K562 (cell line): ENCODE measurements at regions not wholly inside any gene's neighbourhood (a gene's known extent, or its start where the extent isn't known, plus 50 kb on each side); places are given as distances from the start of the nearest gene placed in this dataset.

Experiments used
- ATAC-seq: fragments of 200-7000 bp; cut with Tn5 transposase; 3 replicates; pipeline ENCODE4 v1.9.1; 2020; ENCODE audit warnings: moderate library complexity
- BruUV-seq: library from RNA; stranded (reverse); fragments of 400-500 nt; replicated peaks from 2 replicates; lab custom pipeline; 2021; lab: Mats Ljungman, UMichigan
- CTCF ChIA-PET: fragments of 300-600 bp; formaldehyde crosslinking; extraction: SDS; loops from one replicate; lab custom pipeline; 2021; ENCODE audit warnings: low intra/inter-chr PET ratio; lab: Yijun Ruan, JAX
- POLR2A ChIA-PET: fragments of 300-600, 350-650 bp; sonication (Branson Sonifier 250); formaldehyde crosslinking; extraction: SDS; loops from one replicate; lab custom pipeline; 2021; ENCODE audit warnings: antibody characterized with exemption, inconsistent platforms; lab: Yijun Ruan, JAX
- DNase-seq, 4 experiments: peaks; one replicate each; pipeline versions ENCODE4 v3.0.0 to v3.0.0-alpha.2; 2011 to 2018; ENCODE audit warnings: low spot score in 3 of 4, mixed read lengths in 3 of 4; ENCODE audit errors: extremely low read depth in 1 of 4
- FAIRE-seq: peaks from 2 replicates; lab custom pipeline; 2011; peaks lifted over from hg19 to GRCh38; lab: Jason Lieb, UNC
- H2AFZ ChIP-seq: 2 replicates; pipeline ENCODE4 v1.6.0; 2011; ENCODE audit warnings: low read depth, low read length, control low read depth, inconsistent platforms
- H3K27ac ChIP-seq: fragments of 200-600 bp; 3 replicates; pipeline ENCODE4 v1.8.0; 2011; ENCODE audit warnings: low read depth, mild to moderate bottlenecking, control low read depth, inconsistent platforms, low read length, moderate library complexity, mixed read lengths; ENCODE audit errors: extremely low read depth
- H3K27me3 ChIP-seq, 2 experiments: fragments of 300-600 bp in 1 of 2; 2 replicates in 1 of 2; 3 replicates in 1 of 2; pipeline versions ENCODE4 v1.6.0 to v1.8.0; 2011; ENCODE audit warnings: inconsistent platforms in 2 of 2, low read length in 2 of 2, mild to moderate bottlenecking in 1 of 2, mixed read lengths in 1 of 2, moderate library complexity in 1 of 2; ENCODE audit not compliant: control insufficient read depth in 2 of 2, insufficient read depth in 2 of 2
- H3K36me3 ChIP-seq: fragments of 300-600 bp; 3 replicates; pipeline ENCODE4 v1.8.0; 2011; ENCODE audit warnings: mild to moderate bottlenecking, low read length, inconsistent platforms; ENCODE audit not compliant: control insufficient read depth, insufficient read depth
- H3K4me1 ChIP-seq, 2 experiments: fragments of 200-600 bp in 1 of 2; replicated peaks in 1 of 2; 2 replicates in 1 of 2; 3 replicates in 1 of 2; pipeline versions ENCODE4 v1.5.1 to v1.8.0; 2011; ENCODE audit warnings: inconsistent platforms in 2 of 2, low read length in 2 of 2, mild to moderate bottlenecking in 1 of 2, mixed read lengths in 1 of 2, moderate library complexity in 1 of 2; ENCODE audit not compliant: control insufficient read depth in 2 of 2, insufficient read depth in 2 of 2
- H3K4me2 ChIP-seq: 2 replicates; pipeline ENCODE4 v1.6.1; 2011; ENCODE audit warnings: low read length, control low read depth, inconsistent platforms, mixed read lengths; ENCODE audit not compliant: insufficient read depth
- H3K4me3 ChIP-seq: fragments of 200-600 bp; sonication (generic), shearing (Covaris generic); 2 replicates; pipeline ENCODE4 v1.5.1; 2016; ENCODE audit warnings: control low read depth, inconsistent platforms
- H3K79me2 ChIP-seq: fragments of 200-600 bp; 3 replicates; pipeline ENCODE4 v1.8.0; 2011; ENCODE audit warnings: low read length, inconsistent platforms; ENCODE audit not compliant: control insufficient read depth, insufficient read depth
- H3K9ac ChIP-seq, 2 experiments: 2 replicates each; pipeline versions ENCODE4 v1.6.0 to v1.6.1; 2011; ENCODE audit warnings: low read depth in 2 of 2, low read length in 2 of 2, control low read depth in 1 of 2, inconsistent platforms in 1 of 2, mild to moderate bottlenecking in 1 of 2, mixed read lengths in 1 of 2; ENCODE audit not compliant: insufficient read depth in 1 of 2
- H3K9me1 ChIP-seq: one replicate; pipeline ENCODE4 v1.6.0; 2011; ENCODE audit warnings: inconsistent platforms, mild to moderate bottlenecking, low read length, moderate library complexity; ENCODE audit not compliant: control insufficient read depth, insufficient read depth
- H3K9me3 ChIP-seq: replicated peaks from 2 replicates; pipeline ENCODE4 v1.5.1; 2011; ENCODE audit warnings: low read depth, low read length, inconsistent platforms; ENCODE audit not compliant: control insufficient read depth, insufficient read depth
- H4K20me1 ChIP-seq: replicated peaks from 2 replicates; pipeline ENCODE4 v1.6.1; 2011; ENCODE audit warnings: low read length, inconsistent platforms, mixed read lengths; ENCODE audit not compliant: control insufficient read depth, insufficient read depth
- EZH2 ChIP-seq: IDR thresholded peaks from 2 replicates; pipeline ENCODE4 v1.6.1; 2012; ENCODE audit warnings: low read depth, mild to moderate bottlenecking, inconsistent platforms, low read length, borderline replicate concordance
- NFIX ChIP-seq: fragments of 250-450 bp; sonication (Bioruptor Pico); IDR thresholded peaks from 2 replicates; pipeline ENCODE4 v1.4.0; 2020; ENCODE audit warnings: low read depth, mild to moderate bottlenecking, moderate library complexity
- SIRT6 ChIP-seq: IDR thresholded peaks from one replicate; pipeline ENCODE4 v1.6.1; 2012; ENCODE audit warnings: low read depth, mild to moderate bottlenecking, control low read depth, inconsistent platforms, low read length, moderate library complexity
- STAT5B ChIP-seq: fragments of 250-450 bp; sonication (Bioruptor Pico); IDR thresholded peaks from 2 replicates; pipeline ENCODE4 v1.8.0; 2021; ENCODE audit warnings: mild to moderate bottlenecking, inconsistent platforms
- SUPT5H ChIP-seq: fragments of 450-650 bp; IDR thresholded peaks from 2 replicates; pipeline ENCODE4 v1.6.1; 2016
- TCF7 ChIP-seq: sonication (generic); IDR thresholded peaks from 2 replicates; pipeline ENCODE4 v1.6.1; 2016; ENCODE audit warnings: antibody characterized with exemption, borderline replicate concordance
- ZNF12 ChIP-seq: sonication (generic); formaldehyde crosslinking; IDR thresholded peaks from 2 replicates; pipeline ENCODE4 v1.4.0; 2020; ENCODE audit warnings: mild to moderate bottlenecking, missing genetic modification reagents
- ZNF239 ChIP-seq: fragments of 250-450 bp; sonication (Bioruptor Pico); IDR thresholded peaks from 2 replicates; pipeline ENCODE4 v1.4.0; 2020; ENCODE audit warnings: mild to moderate bottlenecking
- ZNF431 ChIP-seq: sonication (generic); formaldehyde crosslinking; IDR thresholded peaks from 2 replicates; pipeline ENCODE4 v1.8.0; 2022; ENCODE audit warnings: mild to moderate bottlenecking, missing genetic modification reagents
- WGBS: fragments of 100-300 bp; shearing (Covaris generic); methylation state at CpG from one replicate; pipeline ENCODE4 v1.1.6; 2016; ENCODE audit warnings: low coverage, mixed read lengths; ENCODE audit not compliant: insufficient coverage; ENCODE audit errors: missing lambda C conversion rate; 5-methylcytosine and 5-hydroxymethylcytosine counted together
- in situ Hi-C: fragments of 300-500 bp; cut with MboI; formaldehyde crosslinking; loops from 4 replicates; pipeline ENCODE4 v1.15.0; 2018; ENCODE audit warnings: inconsistent platforms, mixed read lengths
- intact Hi-C: fragments of 100-400 bp; cut with micrococcal nuclease; formaldehyde crosslinking; loops from 2 replicates; pipeline ENCODE4 v1.14.2; 2022
- TF ChIP-seq, protein P1 (sequence below): fragments of 450-650 bp; IDR thresholded peaks from 2 replicates; pipeline ENCODE4 v1.6.1; 2017; ENCODE audit warnings: mild to moderate bottlenecking, moderate library complexity
- TF ChIP-seq, protein P2 (sequence below): fragments of 450-650 bp; IDR thresholded peaks from 2 replicates; pipeline ENCODE4 v1.6.1; 2016; ENCODE audit warnings: low read depth
- TF ChIP-seq, protein P3 (sequence below): sonication (generic); formaldehyde crosslinking; IDR thresholded peaks from 2 replicates; pipeline ENCODE4 v1.8.0; 2022; ENCODE audit warnings: mild to moderate bottlenecking, low read depth, missing genetic modification reagents
- TF ChIP-seq, protein P4 (sequence below): sonication (generic); formaldehyde crosslinking; IDR thresholded peaks from 2 replicates; pipeline ENCODE4 v1.8.0; 2022; ENCODE audit warnings: missing genetic modification reagents, mild to moderate bottlenecking, borderline replicate concordance

DNA sequence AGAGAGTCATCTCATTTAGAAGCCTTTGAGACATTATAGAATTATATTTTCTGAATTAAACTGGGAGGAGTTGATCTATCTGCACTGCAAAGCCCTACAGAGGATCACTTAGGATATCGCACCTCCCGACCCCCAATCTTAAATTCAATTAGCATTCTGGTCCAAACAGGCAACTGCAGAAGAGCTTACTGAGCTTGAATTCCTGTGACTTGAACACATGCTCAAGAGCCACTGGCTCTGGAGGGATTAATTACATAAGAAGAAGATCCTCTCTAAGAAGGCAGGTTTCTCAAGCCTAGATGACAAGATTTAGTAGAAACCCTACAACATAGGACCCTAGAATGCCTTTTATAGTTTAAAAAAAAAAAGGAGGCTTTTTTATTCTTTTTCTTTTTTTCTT lies 548.9 kb downstream of the ARAP2 start:
- no peaks in the 10 kb centered on the region for H3K9me3 ChIP-seq
- no peaks in the 10 kb centered on the region for H3K9me1 ChIP-seq
- FAIRE-seq (no peak), ATAC-seq (no peak), DNase-seq (no peak)
- in situ Hi-C loops, result no loop called here
- H4K20me1 ChIP-seq, result no peaks in the 10 kb centered on the region
- H3K27ac ChIP-seq, result no peak overlapping the region
- intact Hi-C loops, result no loop called here
- no peaks in the 10 kb centered on the region for H3K36me3 ChIP-seq
- ChIA-PET CTCF (no interaction called here), POLR2A (no interaction called here)
- no peaks in the 10 kb centered on the region for H3K27me3 ChIP-seq
- no peak overlapping the region for H3K9ac ChIP-seq
- no peak overlapping the region for H3K4me3 ChIP-seq
- H3K4me1 ChIP-seq, result no peaks in the 10 kb centered on the region
- no peaks in the 10 kb centered on the region for H3K79me2 ChIP-seq
- H3K4me2 ChIP-seq, result no peak overlapping the region
- no peak overlapping the region for H2AFZ ChIP-seq
- no TSS peak for BruUV-seq
- WGBS, result 0% methylated on average over 2 of the region's 2 CpGs
- TF ChIP-seq ZNF12 (CRISPR knock-in tag) (no peak), SUPT5H (no peak), STAT5B (CRISPR knock-in tag) (no peak), TCF7 (no peak), EZH2 (no peak), SIRT6 (no peak), ZNF431 (CRISPR knock-in tag) (no peak), NFIX (no peak), ZNF239 (no peak)
- TF ChIP-seq, protein P1, sequence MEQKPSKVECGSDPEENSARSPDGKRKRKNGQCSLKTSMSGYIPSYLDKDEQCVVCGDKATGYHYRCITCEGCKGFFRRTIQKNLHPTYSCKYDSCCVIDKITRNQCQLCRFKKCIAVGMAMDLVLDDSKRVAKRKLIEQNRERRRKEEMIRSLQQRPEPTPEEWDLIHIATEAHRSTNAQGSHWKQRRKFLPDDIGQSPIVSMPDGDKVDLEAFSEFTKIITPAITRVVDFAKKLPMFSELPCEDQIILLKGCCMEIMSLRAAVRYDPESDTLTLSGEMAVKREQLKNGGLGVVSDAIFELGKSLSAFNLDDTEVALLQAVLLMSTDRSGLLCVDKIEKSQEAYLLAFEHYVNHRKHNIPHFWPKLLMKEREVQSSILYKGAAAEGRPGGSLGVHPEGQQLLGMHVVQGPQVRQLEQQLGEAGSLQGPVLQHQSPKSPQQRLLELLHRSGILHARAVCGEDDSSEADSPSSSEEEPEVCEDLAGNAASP, result no peak
- TF ChIP-seq, protein P2, sequence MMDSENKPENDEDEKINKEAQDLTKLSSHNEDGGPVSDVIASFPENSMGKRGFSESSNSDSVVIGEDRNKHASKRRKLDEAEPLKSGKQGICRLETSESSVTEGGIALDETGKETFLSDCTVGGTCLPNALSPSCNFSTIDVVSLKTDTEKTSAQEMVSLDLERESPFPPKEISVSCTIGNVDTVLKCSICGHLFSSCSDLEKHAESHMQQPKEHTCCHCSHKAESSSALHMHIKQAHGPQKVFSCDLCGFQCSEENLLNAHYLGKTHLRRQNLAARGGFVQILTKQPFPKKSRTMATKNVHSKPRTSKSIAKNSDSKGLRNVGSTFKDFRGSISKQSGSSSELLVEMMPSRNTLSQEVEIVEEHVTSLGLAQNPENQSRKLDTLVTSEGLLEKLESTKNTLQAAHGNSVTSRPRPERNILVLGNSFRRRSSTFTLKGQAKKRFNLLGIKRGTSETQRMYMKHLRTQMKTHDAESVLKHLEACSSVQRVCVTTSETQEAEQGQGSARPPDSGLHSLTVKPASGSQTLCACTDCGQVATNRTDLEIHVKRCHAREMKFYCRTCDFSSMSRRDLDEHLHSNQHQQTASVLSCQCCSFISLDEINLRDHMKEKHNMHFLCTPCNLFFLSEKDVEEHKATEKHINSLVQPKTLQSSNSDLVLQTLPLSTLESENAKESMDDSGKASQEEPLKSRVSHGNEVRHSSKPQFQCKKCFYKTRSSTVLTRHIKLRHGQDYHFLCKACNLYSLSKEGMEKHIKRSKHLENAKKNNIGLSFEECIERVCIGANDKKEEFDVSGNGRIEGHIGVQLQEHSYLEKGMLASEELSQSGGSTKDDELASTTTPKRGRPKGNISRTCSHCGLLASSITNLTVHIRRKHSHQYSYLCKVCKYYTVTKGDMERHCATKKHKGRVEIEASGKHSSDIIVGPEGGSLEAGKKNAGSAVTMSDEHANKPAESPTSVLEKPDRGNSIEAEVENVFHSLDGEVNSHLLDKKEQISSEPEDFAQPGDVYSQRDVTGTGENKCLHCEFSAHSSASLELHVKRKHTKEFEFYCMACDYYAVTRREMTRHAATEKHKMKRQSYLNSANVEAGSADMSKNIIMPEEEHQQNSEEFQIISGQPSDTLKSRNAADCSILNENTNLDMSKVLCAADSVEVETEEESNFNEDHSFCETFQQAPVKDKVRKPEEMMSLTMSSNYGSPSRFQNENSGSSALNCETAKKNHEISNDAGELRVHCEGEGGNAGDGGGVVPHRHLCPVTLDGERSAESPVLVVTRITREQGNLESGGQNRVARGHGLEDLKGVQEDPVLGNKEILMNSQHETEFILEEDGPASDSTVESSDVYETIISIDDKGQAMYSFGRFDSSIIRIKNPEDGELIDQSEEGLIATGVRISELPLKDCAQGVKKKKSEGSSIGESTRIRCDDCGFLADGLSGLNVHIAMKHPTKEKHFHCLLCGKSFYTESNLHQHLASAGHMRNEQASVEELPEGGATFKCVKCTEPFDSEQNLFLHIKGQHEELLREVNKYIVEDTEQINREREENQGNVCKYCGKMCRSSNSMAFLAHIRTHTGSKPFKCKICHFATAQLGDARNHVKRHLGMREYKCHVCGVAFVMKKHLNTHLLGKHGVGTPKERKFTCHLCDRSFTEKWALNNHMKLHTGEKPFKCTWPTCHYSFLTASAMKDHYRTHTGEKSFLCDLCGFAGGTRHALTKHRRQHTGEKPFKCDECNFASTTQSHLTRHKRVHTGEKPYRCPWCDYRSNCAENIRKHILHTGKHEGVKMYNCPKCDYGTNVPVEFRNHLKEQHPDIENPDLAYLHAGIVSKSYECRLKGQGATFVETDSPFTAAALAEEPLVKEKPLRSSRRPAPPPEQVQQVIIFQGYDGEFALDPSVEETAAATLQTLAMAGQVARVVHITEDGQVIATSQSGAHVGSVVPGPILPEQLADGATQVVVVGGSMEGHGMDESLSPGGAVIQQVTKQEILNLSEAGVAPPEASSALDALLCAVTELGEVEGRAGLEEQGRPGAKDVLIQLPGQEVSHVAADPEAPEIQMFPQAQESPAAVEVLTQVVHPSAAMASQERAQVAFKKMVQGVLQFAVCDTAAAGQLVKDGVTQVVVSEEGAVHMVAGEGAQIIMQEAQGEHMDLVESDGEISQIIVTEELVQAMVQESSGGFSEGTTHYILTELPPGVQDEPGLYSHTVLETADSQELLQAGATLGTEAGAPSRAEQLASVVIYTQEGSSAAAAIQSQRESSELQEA, result no peak
- TF ChIP-seq, protein P3, sequence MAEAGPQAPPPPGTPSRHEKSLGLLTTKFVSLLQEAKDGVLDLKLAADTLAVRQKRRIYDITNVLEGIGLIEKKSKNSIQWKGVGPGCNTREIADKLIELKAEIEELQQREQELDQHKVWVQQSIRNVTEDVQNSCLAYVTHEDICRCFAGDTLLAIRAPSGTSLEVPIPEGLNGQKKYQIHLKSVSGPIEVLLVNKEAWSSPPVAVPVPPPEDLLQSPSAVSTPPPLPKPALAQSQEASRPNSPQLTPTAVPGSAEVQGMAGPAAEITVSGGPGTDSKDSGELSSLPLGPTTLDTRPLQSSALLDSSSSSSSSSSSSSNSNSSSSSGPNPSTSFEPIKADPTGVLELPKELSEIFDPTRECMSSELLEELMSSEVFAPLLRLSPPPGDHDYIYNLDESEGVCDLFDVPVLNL (CRISPR knock-in tag), result no peak
- TF ChIP-seq, protein P4, sequence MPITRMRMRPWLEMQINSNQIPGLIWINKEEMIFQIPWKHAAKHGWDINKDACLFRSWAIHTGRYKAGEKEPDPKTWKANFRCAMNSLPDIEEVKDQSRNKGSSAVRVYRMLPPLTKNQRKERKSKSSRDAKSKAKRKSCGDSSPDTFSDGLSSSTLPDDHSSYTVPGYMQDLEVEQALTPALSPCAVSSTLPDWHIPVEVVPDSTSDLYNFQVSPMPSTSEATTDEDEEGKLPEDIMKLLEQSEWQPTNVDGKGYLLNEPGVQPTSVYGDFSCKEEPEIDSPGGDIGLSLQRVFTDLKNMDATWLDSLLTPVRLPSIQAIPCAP (CRISPR knock-in tag), result no peak
